GM21390 (cell line): ENCODE measurements at regions not wholly inside any gene's neighbourhood (a gene's known extent, or its start where the extent isn't known, plus 50 kb on each side); places are given as distances from the start of the nearest gene placed in this dataset.

Experiments used
- ATAC-seq: cut with Tn5 transposase; IDR thresholded peaks from one replicate; pipeline ENCODE4 v1.9.1; 2021; ENCODE audit not compliant: unreplicated experiment

GRCh38 chr5:107294211-107294550 is 376.6 kb downstream of the EFNA5 start:
- ATAC-seq, result peak; percentile 68

DNA sequence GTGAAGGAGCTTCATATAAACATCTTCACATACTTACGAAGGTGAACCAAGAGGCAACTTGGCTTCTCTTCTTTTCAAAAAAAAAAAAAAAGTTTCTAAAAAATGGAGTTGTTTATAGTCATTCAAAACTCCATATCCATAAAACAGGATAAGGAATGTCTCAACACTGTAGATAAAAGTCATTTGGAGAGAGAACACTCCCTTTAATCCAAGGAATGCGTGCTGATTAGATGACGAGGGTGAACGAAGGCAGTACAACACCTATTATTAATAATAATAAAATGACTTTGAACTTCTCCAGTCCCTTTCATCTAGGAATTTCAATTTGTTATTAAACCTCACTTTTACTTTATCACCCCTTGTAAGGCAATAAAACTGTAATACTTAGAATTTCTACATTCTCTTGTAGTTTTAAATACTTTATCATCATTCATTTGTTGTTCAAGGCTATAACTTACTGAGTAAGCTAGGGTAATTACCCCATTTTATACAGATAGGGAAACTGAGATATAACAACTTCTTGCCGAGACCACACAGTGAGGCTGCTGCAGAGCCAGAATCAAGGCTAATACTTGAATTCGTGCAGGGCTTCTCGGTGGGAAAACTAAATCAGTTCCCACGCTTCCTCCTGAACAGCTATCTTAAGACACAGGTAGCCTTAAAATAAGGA is 377.1 kb downstream of the EFNA5 start:
- no peak for ATAC-seq

- ATAC-seq, result no peak
Measured at GRCh38 chr5:107291866-107292265, 378.9 kb downstream of the EFNA5 start.

DNA sequence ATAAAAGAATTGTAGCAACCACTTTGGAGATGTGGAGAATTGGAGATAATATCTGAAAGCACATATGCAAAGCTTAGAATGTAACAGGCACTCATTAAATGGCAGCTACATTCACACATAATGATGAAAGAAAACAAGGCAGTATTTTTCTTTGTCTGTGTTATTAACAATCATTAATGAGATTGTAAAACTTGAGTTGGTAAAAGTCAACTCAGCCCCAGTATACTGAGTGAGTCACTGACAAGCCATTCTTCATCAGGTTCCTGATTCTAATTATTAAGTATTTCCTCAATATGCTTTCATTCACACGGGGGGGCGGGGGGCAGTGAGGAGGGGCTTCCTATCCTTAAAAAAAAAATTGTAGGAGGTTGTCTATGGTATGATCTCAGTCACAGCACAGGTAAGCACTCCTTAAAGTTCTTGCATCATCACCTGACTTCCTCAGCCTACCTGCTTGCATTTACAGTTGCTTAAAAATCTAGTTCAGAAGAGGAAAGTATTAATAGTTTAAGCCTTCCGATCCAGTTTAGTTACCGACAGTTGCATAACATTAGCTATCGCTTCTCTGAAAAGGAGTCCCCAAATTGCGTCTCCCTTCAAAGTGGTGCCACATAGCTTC is 379.8 kb downstream of the EFNA5 start:
- ATAC-seq, result no peak

GRCh38 chr5:107289030-107289714 is 381.6 kb downstream of the EFNA5 start:
- ATAC-seq, result peak; percentile 88

DNA sequence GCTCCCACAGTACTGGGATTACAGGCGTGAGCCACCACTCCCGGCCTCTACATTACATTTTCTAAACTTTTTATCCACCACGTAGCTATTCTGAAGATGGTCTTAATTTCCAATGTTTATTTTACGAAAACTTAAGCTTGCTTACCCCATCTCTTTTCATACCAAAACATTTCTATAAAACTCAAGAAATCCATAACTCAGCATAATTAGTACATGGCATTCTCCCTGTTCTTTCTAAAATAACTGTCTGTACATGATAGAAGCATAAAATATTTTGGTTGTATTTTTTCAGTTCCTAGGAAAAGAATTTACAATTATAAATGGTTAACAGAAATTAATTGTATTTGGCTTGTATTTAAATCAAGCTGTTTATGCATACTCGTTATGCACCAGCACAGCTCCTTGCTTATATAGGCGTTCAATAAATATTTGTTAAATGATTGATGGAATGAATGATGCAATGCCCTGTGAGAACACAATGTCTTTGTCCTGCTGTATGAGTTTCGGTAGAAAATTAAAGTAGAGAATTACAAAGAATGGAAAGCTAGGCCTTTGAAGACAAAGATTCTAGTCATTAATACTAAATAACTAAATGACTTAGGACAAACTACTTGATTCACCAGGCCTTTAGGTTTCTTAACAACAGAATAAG is 384.2 kb downstream of the EFNA5 start:
- ATAC-seq, result no peak

DNA sequence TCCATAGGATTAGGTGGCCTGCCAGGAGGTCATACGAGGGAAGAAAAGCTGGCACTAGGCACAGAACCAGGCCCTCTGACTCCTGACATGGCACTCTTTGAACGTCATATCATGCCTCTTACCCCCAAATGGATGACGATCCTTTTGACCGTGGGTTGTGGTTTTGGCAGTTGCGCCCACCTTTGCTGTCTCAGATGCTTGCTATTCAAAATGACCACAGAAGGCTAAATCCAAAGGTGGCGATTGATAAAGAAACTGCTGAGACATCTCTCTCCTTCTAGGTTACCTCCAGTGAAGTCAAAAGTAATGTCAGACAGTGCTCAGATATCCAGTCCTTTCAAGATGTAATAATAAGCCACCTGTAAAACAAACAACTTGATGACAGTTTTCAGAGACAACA is 385.0 kb downstream of the EFNA5 start:
- no peak for ATAC-seq

- ATAC-seq, result no peak
Measured at GRCh38 chr5:107284822-107285525, 385.8 kb downstream of the EFNA5 start.

GRCh38 chr5:107282061-107282460 is 388.7 kb downstream of the EFNA5 start:
- no peak for ATAC-seq

- no peak for ATAC-seq
Measured at GRCh38 chr5:107278774-107279173, 392.0 kb downstream of the EFNA5 start.

- no peak for ATAC-seq
Measured at GRCh38 chr5:107277485-107278125, 393.1 kb downstream of the EFNA5 start.

- ATAC-seq, result no peak
Measured at GRCh38 chr5:107275333-107275732, 395.4 kb downstream of the EFNA5 start.

GRCh38 chr5:107274571-107274970 is 396.2 kb downstream of the EFNA5 start:
- no peak for ATAC-seq

GRCh38 chr5:107272954-107273353 is 397.8 kb downstream of the EFNA5 start:
- no peak for ATAC-seq

- no peak for ATAC-seq
Measured at GRCh38 chr5:107272509-107272908, 398.2 kb downstream of the EFNA5 start.

DNA sequence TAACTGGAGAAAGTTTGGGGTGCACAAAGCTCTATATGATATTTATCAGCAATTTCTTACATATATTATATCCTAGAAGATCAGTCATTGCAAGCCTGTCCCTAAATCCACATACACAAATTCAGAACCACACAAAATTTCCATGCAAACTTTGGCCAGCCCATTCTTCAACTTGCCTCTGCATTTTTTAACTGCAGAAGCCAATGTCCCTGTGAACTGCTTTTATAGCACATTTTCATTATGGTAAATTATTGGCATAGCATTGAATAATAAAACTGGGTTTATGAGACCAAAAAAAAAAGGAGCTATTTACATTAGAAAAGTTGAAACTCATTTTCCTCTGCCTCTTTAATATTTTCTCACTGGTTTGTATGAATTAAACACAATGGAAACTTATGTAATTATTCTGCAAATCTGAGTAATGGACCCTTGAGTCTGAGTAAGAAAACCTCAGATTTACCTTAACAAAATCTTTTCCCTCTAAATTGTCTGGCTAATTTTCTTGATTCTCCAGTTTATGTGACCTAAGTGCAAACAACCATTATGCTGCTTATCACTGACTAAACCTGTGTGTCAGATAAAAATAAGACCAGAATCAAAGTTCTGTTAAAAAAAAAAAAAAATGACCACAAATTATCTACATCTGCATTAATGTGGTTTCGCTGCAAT is 398.9 kb downstream of the EFNA5 start:
- ATAC-seq, result no peak

GRCh38 chr5:107270561-107270960 is 400.2 kb downstream of the EFNA5 start:
- ATAC-seq, result no peak

DNA sequence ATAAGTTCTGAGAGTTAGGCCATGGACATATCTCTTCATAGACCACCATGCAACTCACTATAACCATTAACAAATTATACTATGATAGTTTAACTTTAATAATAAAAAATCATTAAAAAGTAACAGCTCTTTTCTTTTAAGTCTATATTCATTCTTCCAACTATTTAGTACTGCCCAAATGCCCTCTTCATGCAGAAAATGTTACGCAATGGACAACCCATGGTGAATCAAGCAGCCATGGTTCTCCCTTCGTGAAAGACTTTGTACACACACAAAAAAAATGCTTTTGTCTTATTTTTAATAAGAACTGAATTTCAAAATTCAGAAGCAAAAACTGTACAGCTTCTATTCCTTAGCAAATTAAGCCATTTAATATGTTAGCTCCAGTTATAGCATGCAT is 401.1 kb downstream of the EFNA5 start:
- ATAC-seq, result no peak

DNA sequence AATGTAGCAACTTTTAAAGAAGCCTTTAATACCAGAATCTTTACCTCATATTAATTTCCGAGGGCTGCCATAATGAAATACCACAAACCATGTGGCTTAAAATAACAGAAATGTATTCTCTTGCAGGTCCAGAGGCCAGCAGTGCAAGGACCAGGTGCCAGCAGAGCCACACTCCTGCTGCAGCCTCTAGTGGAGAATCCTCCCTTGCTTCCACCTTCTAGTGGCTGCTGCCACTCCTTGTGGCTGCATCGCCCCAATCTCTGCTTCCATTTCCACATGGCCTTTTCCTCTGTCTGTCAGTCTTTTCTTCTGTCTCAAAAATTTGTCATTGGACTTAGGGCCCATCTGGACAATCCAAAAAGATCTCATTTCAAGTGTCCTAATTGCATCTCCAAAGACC is 401.5 kb downstream of the EFNA5 start:
- ATAC-seq, result no peak

DNA sequence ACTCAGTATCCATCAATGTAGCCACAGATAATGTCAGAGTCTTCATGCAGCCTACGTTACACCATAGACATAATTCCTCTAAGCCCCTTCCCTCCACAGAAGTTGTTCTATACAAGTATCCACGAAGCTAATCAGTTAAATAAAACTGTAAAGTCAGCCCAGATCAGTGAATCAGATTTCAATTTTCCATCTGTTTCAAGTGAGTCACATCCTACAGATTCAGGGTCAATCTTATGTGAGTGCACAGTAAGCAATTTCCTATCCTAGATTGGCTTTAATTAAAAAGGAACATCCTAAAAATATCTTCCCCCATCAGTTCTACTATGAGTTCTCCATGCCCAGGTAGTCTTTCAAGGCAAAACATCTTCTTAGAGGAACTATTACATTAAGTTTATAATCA is 402.5 kb downstream of the EFNA5 start:
- ATAC-seq, result no peak
